ENCODE measurements at regions not wholly inside any gene's neighbourhood (a gene's known extent, or its start where the extent isn't known, plus 50 kb on each side); places are given as distances from the start of the nearest gene placed in this dataset.
A peak's percentile ranks its signal among the peaks of the same experiment; 100 is the strongest.

DNA sequence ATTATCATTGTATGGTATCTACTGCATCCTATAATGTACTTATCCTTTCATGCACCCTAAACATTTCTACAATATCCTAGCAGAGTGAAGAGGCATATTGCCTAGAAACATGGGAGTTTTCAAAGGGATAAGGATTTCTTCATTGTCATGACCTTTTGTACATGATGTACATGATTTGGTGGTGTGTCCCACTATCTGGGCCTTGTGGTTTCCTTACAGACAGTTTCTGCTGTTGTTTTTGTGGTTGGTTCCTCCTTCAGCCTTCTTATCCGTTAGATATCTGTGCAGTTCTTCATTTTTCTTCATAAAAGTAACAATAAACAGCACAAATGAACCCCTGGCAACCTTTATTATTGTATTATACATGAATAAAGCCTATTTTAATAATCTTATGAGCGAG is 70.4 kb upstream of the BACH1 start:
- DNase-seq = no peak

DNA sequence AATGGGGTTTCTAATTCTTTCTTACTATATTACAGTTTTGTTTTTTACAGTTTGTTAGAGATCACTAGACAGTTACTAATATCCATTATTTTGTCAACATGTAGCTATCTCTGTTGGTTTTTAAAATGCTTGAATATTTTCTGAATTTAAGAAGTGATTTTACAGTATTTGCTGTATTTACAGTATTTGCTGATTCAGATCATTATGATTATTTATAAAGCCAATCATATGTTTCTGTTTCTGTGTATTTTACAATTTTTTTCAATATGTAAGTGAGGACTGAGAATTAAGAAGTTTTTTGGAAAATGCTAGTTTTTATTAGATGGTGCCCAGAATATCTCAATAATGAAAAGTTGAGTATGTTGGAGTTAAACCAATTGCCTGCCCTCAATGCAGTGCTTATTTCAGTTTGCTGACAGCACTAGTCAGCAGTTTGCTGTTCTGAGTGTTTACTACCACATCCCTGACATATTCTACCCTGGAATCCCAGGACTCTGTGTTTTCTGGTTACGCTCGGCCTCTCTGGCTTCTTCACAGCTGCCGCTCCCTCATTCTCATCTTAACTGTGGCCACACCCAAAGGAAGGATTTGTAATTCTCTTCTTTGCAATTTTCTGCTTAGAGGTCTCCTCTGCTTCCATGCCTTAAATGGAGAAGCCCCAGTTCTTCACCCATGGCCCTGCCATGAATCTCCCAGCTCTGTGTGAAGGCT is 68.0 kb upstream of the BACH1 start:
- DNase-seq = no peak

DNA sequence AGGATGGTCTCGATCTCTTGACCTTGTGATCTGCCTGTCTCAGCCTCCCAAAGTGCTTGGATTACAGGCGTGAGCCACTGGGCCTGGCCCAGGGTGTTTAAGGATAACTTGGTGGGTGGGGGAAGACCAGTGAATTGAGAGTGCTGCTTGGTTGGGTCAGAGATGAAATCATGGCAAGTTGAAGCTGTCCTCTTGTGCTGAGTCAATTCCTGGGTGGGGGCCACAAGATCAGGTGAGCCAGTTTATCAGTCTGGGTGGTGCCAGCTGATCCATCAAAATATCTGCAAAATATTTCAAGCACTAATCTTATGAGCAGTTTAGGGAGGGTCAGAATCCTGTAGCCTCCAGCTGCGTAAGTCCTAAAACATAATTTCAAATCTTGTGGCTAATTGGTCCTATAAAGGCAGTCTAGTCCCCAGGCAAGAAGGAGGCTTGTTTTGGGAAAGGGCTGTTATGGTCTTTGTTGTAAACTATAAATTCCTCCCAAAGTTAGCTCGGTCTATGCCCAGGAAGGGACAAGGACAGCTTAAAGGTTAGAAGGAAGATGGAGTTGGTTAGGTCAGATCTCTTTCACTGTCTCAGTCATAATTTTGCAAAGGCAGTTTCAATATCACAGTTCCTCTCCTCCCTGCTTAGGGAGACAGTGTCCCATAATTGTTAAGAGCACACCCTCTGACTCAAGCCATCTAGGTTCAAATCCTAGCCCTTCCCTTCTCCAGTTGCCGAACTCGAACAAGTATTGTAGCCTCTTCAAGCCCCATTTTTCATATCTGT is 66.8 kb upstream of the BACH1 start:
- peak; percentile 66 to 80 (median 78) for DNase-seq

DNA sequence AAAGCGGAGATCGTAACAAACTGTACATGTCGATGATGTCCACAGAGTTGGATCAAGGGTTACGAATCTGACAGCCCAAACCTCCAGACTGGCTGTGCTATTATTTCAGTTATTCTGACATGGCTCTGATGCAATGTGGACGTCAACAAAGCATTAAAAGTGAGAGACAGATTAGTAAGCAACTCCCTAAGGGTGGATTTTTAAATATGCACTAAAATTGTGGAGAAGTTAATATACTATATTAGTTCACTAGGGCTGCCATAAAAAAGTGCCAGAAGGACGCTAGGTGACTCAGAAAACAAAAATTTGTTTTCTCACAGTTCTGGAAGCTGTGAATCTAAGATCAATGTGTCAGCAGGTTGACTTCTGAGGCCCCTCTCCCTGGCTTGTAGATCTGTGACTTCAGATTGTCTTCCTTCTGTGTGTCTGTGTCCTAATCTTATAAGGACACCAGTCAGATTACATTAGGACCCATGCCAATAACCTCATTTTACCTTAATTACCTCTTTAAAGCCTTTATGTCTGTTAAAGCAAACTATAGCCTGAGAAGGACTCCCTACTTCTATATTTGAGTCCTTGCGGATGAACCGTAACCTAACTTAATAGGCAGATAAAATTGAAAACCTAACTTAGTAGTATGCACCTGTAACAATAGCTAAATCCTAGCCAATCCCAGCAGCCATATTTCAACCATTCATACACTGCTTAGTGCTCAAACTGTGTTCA is 66.0 kb upstream of the BACH1 start:
- DNase-seq = peak in 1 of 3 donors; percentile 52

DNA sequence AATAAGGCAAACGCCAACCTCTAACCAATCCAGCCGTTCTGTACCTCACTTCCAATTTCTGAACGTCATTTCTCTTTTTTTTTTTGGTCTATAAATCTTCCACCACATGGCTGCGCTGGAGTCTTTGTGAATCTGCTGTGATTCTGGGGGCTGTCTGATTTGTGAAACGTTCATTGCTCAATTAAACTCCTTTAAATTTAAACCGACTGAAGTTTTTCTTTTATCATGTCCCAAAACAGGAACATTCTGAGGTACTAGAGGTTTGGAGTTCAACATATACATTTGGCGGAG is 65.5 kb upstream of the BACH1 start:
- DNase-seq = peak; percentile 79 to 91 (median 87)

DNA sequence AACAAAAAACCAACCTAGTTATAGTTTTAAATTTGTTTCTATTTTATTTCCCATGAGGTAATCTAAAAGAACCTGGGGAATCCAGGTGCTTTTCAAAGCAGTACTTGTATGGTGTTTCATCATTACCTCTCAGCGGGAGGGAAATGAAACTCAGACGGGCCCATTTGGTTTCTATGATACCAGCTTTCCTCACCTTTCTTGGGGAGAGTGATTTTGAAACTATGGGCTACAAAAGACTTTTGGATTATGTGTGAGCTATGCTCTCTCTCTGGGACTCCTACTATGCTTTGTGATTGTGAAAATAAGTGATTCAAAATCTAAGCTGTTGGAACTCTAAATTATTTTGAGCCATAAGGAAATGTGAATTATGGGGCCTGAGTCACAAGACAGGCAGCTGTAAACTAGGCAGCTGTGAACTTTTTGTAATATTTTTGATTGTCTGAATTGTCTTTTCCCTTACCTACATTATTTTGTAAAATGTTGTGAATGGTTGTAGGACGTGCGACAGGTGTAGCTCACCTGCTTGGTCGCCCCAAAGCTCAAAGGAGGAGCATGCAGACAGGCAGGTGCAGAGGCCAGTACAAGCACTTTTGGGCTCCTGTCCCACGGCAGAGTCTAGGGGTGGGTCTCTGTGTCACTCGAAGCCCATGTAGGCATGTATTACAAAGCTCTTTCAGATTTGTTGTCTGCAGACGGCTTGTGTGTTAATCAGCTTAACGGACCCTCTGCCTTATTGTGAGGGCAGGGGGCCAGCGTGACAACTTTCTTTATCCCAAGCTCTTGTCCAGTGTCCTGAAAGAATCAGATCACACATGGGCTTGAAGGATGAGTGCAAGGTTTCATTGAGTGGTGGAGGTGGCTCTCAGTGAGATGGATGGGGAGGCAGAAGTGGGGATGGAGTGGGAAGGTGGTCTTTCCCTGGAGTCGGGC is 64.8 kb upstream of the BACH1 start:
- DNase-seq = peak; percentile 58 to 77 (median 69)

DNA sequence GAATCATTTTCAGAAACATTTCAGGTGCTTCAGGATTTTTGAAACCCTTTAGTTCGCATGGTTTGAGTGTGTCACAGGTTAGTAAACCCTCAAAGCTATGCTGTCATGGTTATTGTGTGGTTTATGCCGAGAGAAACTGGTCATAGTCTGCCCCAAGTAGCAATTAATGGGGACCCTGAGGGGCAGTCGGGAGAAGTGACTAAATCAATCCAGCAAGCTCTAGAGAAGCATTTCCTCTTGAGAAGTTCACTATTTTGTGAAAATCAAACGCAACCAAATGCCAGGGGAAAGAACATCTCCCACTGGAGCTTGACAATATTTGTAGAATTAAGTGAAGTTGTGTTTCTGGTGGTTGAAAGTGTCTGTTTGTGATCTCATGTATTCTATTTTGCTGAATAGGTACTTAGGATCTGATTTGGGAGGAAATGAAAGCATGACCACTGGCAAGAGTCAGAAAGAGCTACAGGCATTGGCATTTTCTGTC is 63.0 kb upstream of the BACH1 start:
- DNase-seq = peak; percentile 51 to 77 (median 65)

DNA sequence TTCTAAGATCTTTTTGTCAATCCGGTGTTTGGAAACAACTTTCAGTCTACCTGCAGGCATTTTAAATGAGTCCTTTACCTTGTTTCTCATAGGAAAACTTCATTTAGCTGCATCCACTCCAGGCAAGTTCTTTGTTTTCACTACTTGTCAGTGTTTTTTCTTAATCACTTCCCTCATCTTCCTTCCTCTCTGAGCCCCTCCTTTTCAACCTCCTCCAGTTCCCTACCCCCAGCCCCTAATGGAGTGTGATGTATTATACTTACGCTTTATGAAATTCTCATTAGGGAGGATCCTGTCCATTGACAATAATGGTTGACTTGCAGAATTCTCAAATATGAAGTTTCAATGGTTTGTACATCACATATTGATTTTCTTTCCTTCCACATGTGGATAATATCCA is 62.5 kb upstream of the BACH1 start:
- peak in 1 of 3 donors; percentile 35 for DNase-seq

DNA sequence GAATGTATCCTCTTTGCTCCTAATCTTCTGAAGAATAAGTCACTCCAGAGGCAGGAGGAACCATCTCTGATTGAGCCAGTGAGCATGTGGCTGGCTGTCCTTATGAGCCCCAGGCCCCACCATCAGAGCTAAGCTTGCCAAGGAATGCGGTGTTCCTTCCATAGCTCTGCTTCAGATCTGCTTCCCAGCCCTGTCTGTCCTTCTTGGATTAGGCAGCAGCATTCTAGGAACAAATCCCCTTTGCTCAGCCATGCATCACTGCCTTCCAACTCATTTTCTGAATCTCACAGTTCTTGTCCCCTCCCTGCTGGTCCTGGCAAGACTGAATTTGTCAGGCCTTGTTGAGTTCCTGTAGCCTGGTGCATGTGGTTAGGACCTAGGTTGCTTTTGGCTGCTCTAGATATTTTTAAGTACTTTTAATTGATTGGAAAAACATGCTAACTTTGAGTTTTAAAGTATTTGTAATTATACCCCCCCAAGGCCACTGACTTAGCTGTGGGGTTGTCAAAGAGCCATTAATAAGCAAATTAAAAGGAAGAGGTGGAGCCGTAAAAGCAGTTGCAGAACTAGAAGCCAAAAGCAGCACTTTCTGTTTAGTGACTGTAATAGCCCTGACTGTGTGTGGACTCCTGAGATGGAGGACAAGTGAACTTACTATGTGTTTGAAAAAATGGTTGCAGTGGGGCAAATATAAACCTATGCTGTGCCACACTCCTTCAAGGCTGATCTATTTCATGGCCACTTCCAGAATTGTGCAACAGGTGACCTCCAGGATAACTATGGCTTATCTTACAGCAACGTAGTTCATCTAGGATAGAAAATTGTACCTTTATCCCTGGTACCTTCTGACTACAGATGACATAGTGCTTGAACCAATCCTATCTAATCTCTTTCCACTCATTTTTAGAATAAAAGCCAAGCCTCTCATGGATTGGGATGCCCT is 61.3 kb upstream of the BACH1 start:
- peak in 2 of 3 donors; percentile 45 to 56 for DNase-seq

DNA sequence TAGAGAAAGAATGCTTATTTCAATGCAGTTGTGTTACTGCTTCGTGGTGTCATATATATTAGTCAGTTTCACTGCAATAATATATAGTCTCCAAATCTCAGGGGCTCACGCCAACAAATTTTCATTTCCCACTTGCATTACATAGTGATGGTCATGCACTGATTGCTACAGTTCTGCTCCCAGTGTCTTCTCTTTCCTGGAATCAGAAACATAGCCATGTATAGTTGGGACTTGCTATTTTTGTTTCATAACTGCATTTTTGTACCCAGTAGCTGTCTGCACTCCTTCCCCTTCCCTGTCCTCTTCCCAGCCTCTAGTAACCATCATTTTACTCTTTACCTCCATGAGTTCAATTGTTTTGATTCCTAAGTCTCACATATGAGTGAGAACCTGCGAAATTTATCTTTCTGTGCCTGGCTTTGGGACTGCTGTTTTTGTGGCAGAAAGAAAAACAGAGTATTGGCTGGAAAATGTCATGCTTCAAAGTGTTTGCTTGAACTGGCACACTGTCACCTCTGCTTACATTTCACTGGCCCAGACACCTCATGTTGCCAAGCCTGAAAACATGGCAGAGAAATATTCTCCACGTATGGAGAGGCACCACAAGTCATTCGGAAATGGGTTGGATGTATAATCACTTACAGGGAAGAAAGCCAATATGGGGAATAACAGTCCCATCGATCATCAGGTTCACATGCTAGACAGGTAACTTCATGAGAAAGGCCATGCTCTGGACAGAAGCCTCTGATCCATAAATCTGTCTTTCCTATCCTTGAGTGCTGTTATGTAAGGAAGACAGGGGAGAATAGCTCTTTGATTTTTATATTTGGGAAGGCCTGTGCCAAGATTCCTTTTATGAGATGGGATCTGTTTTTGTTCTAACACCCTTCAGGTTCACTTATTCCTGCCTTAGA is 60.4 kb upstream of the BACH1 start:
- peak in 2 of 3 donors; percentile 39 to 83 for DNase-seq

DNA sequence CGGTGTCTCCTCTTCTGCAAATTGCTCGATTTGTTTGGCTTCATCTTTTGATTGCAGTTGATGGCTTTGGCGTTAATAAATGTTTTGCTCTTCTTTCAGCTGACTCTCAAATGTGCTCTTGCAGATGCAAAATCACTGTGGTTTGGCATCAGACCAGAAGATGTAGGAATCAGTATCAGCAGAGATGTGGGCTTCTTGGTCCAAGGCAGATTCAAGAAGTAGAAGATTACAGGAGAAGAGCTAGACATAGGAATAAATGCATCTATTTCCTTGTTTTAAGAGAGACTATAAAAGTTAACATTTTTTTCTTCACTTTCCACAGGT is 59.8 kb upstream of the BACH1 start:
- DNase-seq = no peak

DNA sequence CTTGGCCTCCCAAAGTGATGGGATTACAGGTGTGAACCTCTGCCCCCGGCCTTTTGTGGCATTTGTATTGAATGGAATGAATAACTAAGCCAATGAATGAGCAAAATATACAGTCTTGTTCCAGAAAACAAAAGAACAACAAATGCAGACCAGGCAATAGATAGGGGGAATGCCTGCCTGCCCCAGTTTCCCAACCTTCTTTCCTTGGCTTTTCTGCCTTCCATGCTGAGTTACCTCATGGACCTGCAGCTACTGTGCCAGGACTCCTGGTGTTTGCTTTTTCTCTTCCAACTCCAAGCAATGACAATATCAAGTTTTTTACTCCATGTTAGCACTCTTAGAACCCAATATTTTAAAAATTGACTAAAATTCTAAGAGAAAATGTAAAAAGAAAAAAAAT is 58.6 kb upstream of the BACH1 start:
- no peak for DNase-seq

DNA sequence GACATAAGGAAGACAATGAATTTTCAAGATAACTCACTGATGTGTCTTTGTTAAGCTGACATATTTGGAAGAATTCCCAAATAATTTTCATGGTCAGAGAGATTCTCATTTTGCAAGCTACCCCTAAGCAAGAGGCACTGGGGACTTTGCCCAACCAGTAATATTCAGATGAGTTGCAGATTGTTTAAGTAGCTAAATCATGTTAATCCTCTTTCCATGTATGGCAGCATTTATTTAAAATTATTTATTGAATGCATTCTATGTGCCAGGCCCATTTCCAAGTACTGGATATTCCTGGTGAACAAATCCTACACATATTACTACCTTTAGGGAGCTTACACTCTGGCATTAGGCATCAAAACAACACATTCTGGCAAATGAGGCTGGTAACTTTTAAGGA is 56.5 kb upstream of the BACH1 start:
- no peak for DNase-seq

DNA sequence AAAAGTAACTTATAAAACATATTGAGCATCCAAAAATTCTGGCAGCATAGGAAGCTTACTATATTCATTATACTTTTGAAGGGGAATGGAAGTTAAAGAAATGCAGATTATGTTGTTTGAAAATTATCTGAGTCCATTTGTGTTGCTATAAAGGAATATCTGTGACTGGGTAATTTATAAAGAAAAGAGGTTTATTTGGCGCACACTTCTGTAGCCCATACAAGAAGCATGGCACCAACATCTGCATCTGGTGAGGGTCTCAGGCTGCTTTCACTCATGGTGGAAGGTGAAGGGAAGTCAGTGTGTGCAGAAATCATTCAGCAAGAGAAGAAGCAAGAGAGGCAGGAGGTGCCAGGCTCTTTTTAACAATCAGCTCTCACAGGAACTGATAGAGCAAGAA is 55.5 kb upstream of the BACH1 start:
- no peak for DNase-seq

DNA sequence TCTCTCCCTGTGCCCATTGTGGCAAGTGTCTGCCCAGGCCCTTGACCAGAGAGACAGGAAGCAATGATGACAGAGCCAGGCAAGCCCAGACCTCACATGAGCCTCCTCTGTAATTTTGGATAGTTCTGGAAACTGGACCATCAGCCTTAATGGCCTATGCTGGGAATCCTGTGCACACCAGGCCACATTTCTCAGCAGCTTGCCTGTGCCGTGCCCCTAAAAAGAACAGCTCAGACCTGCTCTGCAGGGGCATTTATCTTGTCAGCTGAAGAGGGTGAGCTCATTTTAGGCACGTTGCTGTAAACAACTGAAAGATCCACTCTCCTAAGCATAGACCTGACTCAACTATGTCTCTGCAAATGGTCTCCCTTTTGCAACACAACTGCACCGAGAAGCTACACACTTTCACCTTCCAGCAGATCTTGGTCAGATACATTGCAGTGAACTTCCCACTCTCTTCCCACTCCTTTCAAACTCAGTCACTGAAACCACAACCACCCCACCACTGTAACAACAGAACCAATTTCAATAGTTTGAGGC is 53.5 kb upstream of the BACH1 start:
- peak; percentile 73 to 91 (median 80) for DNase-seq

DNA sequence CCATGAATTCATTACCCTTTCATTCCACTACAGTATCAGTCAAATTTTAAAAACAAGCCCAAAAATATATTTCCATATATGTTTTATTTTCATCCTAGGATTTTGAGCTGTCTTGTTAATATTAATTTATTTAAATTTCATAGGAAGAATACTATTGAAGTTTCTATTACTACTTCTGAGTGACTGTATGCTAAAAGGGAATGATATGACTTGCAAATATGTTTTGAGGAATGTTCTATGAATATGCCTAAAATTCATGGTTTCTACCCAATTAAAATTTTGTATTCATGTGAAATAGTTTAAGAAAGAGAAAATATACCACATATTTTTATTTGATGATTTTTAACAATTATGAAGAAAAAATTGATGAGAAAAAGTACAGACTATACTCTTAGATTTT is 52.9 kb upstream of the BACH1 start:
- DNase-seq = no peak

DNA sequence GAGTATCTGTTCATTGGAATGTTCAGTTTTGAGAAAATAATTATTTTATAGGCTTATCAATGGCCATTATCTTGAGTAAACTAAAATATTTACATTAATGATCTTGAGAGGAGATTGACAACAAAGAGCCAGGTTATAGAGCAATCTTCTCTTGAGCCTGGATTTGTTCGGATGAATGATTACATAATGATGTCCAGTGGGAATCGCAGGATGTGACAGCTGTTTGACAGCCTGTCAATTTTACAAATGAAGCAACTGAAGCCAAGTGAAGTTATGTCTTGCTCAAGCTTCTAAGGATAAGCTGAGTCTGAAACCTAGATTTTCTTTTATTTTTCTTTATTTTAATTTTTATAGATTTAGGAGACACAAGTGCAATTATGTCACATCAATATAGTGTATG is 52.1 kb upstream of the BACH1 start:
- DNase-seq = no peak

DNA sequence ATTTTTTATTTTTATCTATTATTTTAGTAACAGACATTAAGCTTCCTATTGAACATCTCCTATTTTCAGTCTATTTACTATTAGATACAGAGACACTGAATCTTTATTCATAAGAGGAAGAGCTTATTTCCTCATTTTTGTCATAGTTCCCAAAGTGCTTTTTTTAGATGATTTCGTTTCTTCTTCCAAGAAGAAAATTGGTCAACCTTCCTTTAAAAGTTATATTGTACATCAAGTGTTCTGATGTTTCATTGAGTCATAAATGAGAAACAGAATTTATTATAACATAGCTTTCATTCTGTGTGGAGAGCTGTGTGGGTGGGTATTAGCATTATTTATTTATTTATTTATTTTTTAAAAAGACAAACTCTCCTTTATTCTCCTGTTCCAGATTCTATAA is 50.6 kb upstream of the BACH1 start:
- DNase-seq = peak; percentile 60 to 98 (median 95)

Data from suppressor macrophage treated with lipopolysaccharide for 1 hour (primary cell).